ENCODE measurements at regions not wholly inside any gene's neighbourhood (a gene's known extent, or its start where the extent isn't known, plus 50 kb on each side); places are given as distances from the start of the nearest gene placed in this dataset.

GRCh38 chr3:24740326-24740725 lies 245.7 kb upstream of the THRB start:
- no peak for DNase-seq (ENCODE audit: low spot score)
- no peak for ATAC-seq (ENCODE audit: low FRiP score)
- no peak for TF ChIP-seq CTCF (IDR thresholded peaks at IDR 0.05)

- ATAC-seq (ENCODE audit: low FRiP score) (no peak), DNase-seq (ENCODE audit: low spot score) (no peak)
- TF ChIP-seq CTCF (IDR thresholded peaks at IDR 0.05): no peak
These were observed 246.9 kb upstream of the THRB start for GRCh38 chr3:24741506-24741905.

GRCh38 chr3:24748520-24748919 lies 253.9 kb upstream of the THRB start:
- TF ChIP-seq CTCF (IDR thresholded peaks at IDR 0.05): no peak
- no peak for ATAC-seq (ENCODE audit: low FRiP score)
- DNase-seq (ENCODE audit: low spot score): no peak

GRCh38 chr3:24751020-24751419 lies 256.4 kb upstream of the THRB start:
- no peak for ATAC-seq (ENCODE audit: low FRiP score)
- no peak for TF ChIP-seq CTCF (IDR thresholded peaks at IDR 0.05)
- no peak for DNase-seq (ENCODE audit: low spot score)

- ATAC-seq (ENCODE audit: low FRiP score) (no peak), DNase-seq (ENCODE audit: low spot score) (no peak)
- no peak for TF ChIP-seq CTCF (IDR thresholded peaks at IDR 0.05)
These were observed 261.6 kb upstream of the THRB start for GRCh38 chr3:24756101-24756888.

- DNase-seq (ENCODE audit: low spot score) (no peak), ATAC-seq (ENCODE audit: low FRiP score) (no peak)
- TF ChIP-seq CTCF (IDR thresholded peaks at IDR 0.05): no peak
These were observed 268.7 kb upstream of the THRB start for GRCh38 chr3:24763393-24763792.

GRCh38 chr3:24764236-24764915 lies 269.7 kb upstream of the THRB start:
- DNase-seq (ENCODE audit: low spot score) (no peak), ATAC-seq (ENCODE audit: low FRiP score) (no peak)
- TF ChIP-seq CTCF (IDR thresholded peaks at IDR 0.05): no peak

Measured in omental fat pad (tissue), 3 donors.